ENCODE measurements at regions not wholly inside any gene's neighbourhood (a gene's known extent, or its start where the extent isn't known, plus 50 kb on each side); places are given as distances from the start of the nearest gene placed in this dataset.

GRCh38 chr14:98274596-98274995 lies 997.4 kb downstream of the BCL11B start:
- DNase-seq (ENCODE audit: low read depth in 2 of 2): no peak

- DNase-seq (ENCODE audit: low read depth in 2 of 2): no peak
These were observed 993.2 kb downstream of the BCL11B start for GRCh38 chr14:98278800-98279199.

- no peak for DNase-seq (ENCODE audit: low read depth in 2 of 2)
These were observed 991.6 kb downstream of the BCL11B start for GRCh38 chr14:98280436-98280835.

- no peak for DNase-seq (ENCODE audit: low read depth in 2 of 2)
These were observed 983.2 kb downstream of the BCL11B start for GRCh38 chr14:98288825-98289224.

DNA sequence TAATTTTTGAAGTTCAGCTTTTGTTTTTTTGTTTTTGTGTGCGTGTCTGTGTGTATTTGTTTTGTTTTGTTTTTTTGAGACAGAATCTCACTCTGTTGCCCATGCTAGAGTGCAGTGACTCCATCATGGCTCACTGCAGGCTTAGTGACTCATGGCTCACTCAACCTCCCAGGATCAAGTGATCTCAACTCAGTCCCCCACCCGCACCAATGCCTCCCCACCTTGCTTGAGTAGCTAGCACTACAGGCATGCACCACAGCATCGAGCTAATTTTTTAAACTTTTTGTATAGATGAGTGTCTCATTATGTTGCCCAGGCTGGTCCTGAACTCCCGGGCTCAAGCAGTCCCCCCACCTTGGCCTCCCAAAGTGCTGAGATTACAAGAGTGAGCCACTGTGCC lies 981.4 kb downstream of the BCL11B start:
- DNase-seq (ENCODE audit: low read depth in 2 of 2): no peak

GRCh38 chr14:98292191-98292590 lies 979.8 kb downstream of the BCL11B start:
- DNase-seq (ENCODE audit: low read depth in 2 of 2): no peak

GRCh38 chr14:98293576-98293975 lies 978.4 kb downstream of the BCL11B start:
- no peak for DNase-seq (ENCODE audit: low read depth in 2 of 2)

DNA sequence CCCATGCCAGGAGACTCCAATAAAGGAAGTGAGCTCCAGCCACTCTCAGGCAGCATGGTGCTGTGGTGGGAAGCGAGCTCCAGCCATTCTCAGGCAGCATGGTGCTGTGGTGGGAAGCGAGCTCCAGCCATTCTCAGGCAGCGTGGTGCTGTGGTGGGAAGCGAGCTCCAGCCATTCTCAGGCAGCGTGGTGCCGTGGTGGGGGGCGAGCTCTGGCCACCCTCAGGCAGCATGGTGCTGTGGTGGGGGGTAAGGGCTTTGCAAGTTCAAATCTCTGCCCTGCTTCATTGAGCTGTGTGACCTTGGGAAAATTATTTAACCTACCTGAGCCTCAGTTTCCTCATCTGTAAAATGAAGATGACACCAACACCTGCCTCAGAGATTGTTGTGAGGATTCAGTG lies 975.1 kb downstream of the BCL11B start:
- DNase-seq (ENCODE audit: low read depth in 2 of 2): no peak

DNA sequence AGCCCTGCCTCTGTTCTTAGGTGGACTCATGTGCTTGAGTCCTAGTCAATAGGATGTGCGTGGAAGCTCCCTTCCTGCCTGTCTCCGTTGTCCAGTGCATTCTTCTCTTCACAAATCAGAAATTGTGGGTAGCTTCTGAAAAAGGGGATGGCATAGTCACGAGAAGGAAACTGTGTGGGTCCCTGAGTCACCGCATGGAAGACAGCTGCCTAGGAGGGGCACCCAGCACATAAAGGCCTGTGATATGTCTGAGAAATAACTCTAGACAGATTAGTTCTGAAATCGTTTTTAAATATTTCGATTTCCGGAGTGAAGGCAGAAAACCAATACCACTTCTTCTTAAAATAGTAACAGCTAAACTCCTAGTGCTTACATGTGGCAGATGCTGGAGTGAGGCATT lies 974.4 kb downstream of the BCL11B start:
- DNase-seq (ENCODE audit: low read depth in 2 of 2): no peak

GRCh38 chr14:98298481-98299244 lies 973.3 kb downstream of the BCL11B start:
- no peak for DNase-seq (ENCODE audit: low read depth in 2 of 2)

GRCh38 chr14:98301681-98302080 lies 970.3 kb downstream of the BCL11B start:
- DNase-seq (ENCODE audit: low read depth in 2 of 2): no peak

DNA sequence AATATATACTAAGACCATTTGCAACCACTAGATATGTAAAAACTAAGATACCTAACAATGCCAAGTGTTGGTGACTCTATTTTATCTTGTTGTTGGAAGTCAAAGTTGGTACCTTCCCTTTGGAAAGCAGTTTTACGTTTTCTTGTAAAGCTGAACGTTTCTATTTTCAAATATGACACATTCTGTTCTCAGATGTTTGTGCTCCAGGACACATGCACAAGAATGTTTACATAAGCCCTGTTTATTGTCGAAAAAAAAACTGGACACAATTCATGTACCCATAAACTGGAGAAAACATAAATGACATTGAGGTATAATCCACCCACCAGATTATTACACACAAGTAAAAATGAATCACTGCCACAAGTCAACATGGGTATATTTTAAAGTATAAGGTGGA lies 967.4 kb downstream of the BCL11B start:
- no peak for DNase-seq (ENCODE audit: low read depth in 2 of 2)

DNA sequence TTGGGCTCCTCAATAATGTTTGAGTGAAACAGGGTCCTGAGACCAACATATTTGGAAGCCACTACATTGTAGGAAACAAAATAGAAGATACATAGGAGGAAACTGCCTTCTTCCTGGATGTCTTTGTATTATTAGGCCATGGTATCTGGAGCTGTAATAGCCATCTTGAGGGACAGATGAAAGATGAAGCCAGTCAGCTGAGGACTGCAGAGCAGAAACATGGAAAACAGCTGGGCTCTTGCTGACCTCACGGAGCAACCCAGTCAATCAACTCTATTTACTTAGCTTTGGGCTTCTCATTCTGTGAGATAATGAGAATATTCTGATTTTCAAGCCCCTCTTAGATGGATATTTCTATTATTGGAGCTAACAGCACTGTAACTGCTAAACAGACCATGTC lies 962.4 kb downstream of the BCL11B start:
- DNase-seq (ENCODE audit: low read depth in 2 of 2): no peak

GRCh38 chr14:98312006-98312405 lies 960.0 kb downstream of the BCL11B start:
- no peak for DNase-seq (ENCODE audit: low read depth in 2 of 2)

DNA sequence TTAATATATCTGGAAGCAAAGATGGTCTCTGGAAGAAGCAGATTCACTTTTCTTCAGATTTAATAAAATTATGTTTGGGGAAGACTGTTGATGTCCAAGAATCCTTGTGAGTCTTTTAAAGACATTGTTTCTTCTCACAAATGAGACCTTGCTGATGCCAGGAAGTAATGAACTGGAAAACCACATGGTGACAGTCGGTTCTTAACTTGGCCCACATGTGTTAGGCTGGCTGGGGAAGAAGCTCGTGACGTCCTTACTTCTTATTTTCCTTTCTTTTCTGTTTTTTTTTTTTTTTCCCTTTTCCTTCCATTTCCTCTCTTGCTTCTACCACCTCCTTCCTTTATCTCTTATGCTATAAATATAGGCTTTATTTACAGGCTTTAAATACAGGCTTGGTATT lies 950.2 kb downstream of the BCL11B start:
- DNase-seq (ENCODE audit: low read depth in 2 of 2): no peak

- DNase-seq (ENCODE audit: low read depth in 2 of 2): no peak
These were observed 948.2 kb downstream of the BCL11B start for GRCh38 chr14:98323836-98324235.

- DNase-seq (ENCODE audit: low read depth in 2 of 2): no peak
These were observed 946.2 kb downstream of the BCL11B start for GRCh38 chr14:98325761-98326160.

DNA sequence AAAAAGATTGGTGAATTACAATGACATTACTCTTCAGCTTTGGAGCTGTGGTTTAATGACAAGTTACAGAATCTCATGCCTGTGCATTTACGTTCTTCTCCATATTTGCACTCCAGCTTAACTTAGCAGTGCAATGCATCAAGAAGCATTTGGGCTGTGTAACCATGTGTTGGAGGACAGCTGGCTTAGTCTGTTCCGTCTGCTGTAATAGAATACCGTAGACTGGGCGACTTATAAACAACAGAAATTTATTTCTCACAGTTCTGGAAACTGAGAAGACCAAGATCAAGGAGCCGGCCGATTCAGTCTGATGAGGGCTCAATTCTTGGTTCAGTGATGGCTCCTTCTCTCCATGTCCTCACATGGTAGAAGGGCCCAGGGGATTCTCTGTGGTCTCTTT lies 943.5 kb downstream of the BCL11B start:
- DNase-seq (ENCODE audit: low read depth in 2 of 2): no peak

DNA sequence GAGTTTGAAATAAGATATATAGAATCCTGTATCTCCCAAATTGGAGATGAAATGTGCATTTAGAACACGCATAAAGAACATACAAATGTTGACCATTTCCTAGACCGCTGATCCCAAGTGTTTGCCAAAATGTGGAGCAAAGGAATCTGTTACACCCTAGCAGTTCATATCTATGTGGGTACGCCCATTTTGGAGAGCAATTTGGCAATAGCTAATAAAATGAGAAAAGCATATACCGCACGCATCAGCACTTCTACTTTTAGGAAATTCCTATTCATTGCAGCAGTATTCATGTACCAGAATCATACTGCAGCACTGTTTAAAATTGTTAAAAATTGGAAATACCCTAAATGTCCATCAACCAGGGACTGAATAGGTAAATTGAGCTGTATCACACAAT lies 937.8 kb downstream of the BCL11B start:
- DNase-seq (ENCODE audit: low read depth in 2 of 2): no peak

- DNase-seq (ENCODE audit: low read depth in 2 of 2): no peak
These were observed 930.8 kb downstream of the BCL11B start for GRCh38 chr14:98341211-98341610.

DNA sequence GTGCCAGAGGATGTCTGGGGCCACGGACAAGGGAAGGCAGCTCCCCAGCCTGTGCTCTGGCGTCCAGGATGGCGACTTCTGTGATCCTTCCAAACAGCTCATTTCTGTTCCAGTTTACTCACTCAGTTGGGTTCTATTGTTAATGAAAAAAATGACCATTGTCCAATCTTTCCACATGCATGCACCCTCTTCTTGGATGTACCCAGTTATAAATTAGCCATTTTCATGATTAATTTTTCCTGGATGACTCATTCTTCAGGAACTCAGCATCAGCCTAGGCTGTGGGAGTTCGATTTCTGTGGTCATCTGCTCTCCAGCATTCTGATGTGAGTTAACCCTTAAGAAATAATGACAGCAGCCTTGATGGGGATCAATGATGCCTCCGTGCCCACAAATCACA lies 926.8 kb downstream of the BCL11B start:
- DNase-seq (ENCODE audit: low read depth in 2 of 2): no peak

DNA sequence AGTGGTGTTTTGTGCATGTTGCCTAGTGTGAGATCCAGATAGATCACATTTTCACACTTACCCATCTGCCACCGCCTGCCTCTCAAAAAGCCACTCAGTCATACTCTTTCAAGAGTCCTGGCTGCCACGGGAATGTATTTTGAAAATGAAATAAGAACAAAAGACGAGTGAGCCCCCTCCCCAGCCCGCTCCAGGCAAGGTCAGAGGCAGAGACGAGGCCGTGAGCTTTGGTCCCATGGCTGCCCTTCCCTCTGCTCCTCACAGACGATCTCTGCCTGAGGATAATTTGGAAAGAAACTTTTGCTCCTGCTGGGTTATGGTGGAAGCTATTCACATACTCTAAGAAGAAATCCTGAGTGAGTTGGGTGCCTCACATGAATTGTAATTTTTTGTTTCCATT lies 924.3 kb downstream of the BCL11B start:
- DNase-seq (ENCODE audit: low read depth in 2 of 2): no peak

DNA sequence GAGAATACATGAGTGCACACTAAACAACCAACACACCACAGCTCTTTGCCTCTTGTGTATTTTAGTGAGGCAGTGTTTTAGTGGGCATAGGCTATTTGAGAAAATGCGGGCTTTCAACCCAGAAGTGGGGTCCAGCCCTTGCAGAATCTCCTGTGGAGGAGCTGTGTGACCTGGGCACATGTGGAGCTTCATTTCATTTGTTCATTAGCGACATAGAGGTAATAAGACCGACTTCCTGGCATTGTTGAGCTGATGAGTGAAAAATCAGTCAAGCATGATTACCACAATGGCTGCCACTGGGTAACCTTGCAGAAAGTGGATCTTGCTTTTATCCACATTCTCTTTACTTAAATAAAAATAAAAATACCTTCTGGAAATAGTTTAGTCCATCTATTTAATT lies 923.5 kb downstream of the BCL11B start:
- DNase-seq (ENCODE audit: low read depth in 2 of 2): no peak

DNA sequence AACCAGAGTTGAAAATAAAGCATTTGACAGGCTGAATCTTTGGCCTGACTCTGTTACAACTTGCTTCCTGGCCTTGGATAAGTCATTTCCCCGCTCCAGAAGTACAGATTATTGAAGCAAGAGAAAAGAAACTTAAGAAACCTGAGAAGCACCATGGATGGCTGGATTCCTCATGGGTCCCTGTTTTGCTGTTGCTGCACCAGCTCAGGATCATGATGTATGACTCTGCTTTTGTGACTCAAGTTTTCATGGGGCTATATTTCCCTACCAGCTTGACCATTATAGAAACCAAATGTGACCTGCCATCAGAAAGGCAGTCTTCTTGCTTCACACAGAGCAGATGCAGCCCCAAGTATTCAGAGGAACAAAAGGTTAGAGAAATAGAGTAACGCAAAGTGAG lies 921.8 kb downstream of the BCL11B start:
- no peak for DNase-seq (ENCODE audit: low read depth in 2 of 2)

All from stimulated activated CD8-positive, alpha-beta memory T cell treated with anti-CD3 and anti-CD28 coated beads, Interleukin-2, amount 100 ng/mL, for 1 hour (primary cell).